Activated CD8-positive, alpha-beta T cell treated with anti-CD3 and anti-CD28 coated beads for 36 hours (primary cell): ENCODE measurements at regions not wholly inside any gene's neighbourhood (a gene's known extent, or its start where the extent isn't known, plus 50 kb on each side); places are given as distances from the start of the nearest gene placed in this dataset.

Source experiments
- ATAC-seq: fragments of 200-7000 bp; cut with Tn5 transposase; one replicate; pipeline ENCODE4 v1.10.0; 2021; ENCODE audit warnings: mild to moderate bottlenecking, moderate library complexity
- CTCF ChIA-PET: fragments of 350-600 bp; sonication (Branson Sonifier 250); formaldehyde crosslinking; loops from one replicate; lab custom pipeline; 2021; ENCODE audit warnings: antibody characterized with exemption; lab: Charles Lee
- POLR2A ChIA-PET: fragments of 350-600 bp; sonication (Branson Sonifier 250); formaldehyde crosslinking; loops from one replicate; lab custom pipeline; 2021; ENCODE audit warnings: antibody characterized with exemption; lab: Charles Lee
- DNase-seq: peaks from one replicate; pipeline ENCODE4 v3.0.0-alpha.2; 2020
- H3K27ac Mint-ChIP-seq: one replicate; pipeline ENCODE4 v1.8.0; 2021; ENCODE audit warnings: mild to moderate bottlenecking, mixed read lengths
- H3K27me3 Mint-ChIP-seq: one replicate; pipeline ENCODE4 v1.8.0; 2021; ENCODE audit warnings: mixed read lengths
- H3K36me3 Mint-ChIP-seq: one replicate; pipeline ENCODE4 v1.8.0; 2021; ENCODE audit warnings: low read depth, mixed read lengths
- H3K4me1 Mint-ChIP-seq: one replicate; pipeline ENCODE4 v1.8.0; 2021; ENCODE audit warnings: low read depth, mixed read lengths
- H3K4me3 Mint-ChIP-seq: one replicate; pipeline ENCODE4 v1.8.0; 2021; ENCODE audit warnings: mild to moderate bottlenecking, moderate library complexity, mixed read lengths
- H3K9me3 Mint-ChIP-seq: one replicate; pipeline ENCODE4 v1.8.0; 2021; ENCODE audit warnings: mixed read lengths
- CTCF ChIP-seq: fragments of 200-600 bp; IDR thresholded peaks from one replicate; pipeline ENCODE4 v1.8.0; 2022; ENCODE audit warnings: antibody characterized with exemption, mild to moderate bottlenecking
- intact Hi-C: fragments of 100-400 bp; cut with micrococcal nuclease; formaldehyde crosslinking; loops from one replicate; pipeline ENCODE4 v1.10.0; 2022

DNA sequence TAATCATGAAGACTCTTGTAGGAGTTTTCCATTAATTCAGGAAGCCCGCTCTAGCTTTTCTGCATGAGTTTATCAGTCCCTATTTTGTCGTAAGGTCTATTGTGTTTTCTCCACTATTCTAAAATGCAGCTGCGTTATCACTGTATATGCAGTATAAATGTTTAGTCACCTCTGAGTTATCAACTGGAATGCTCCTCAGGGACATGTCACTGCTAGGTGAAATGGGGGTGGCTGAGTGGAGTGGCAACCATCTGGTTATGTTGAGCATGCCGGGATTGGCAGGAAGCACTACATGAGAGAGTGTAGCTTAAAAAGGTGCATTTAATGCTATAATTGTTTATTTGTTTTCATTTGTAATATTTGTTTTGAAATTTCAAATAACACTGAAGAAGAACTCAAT is 285.2 kb upstream of the ELAC2 start:
- Mint-ChIP-seq H3K27me3 (no peaks in the 10 kb centered on the region), H3K27ac (no peak overlapping the region), H3K4me1 (no peaks in the 10 kb centered on the region), H3K4me3 (no peak overlapping the region), H3K9me3 (peaks cover 1% of the 10 kb centered on the region), H3K36me3 (no peaks in the 10 kb centered on the region)
- intact Hi-C loops = no loop called here
- ATAC-seq = no peak
- POLR2A ChIA-PET = no interaction called here
- DNase-seq = no peak
- TF ChIP-seq CTCF = no peak
- CTCF ChIA-PET = interaction anchor here (1.2 kb wide), 1 partner anchor 32 kb away, joined by 3 read pairs; no protein-coding TSS in a partner anchor

GRCh38 chr17:13302419-13302818 is 284.6 kb upstream of the ELAC2 start:
- CTCF ChIA-PET = no interaction called here
- peaks cover 1% of the 10 kb centered on the region for H3K9me3 Mint-ChIP-seq

GRCh38 chr17:13297183-13297582 is 279.4 kb upstream of the ELAC2 start:
- intact Hi-C loops = no loop called here
- Mint-ChIP-seq H3K27ac (no peak overlapping the region), H3K36me3 (no peaks in the 10 kb centered on the region), H3K27me3 (no peaks in the 10 kb centered on the region), H3K4me1 (no peaks in the 10 kb centered on the region), H3K4me3 (no peak overlapping the region), H3K9me3 (no peaks in the 10 kb centered on the region)
- ATAC-seq (no peak), DNase-seq (no peak)
- ChIA-PET POLR2A (no interaction called here), CTCF (no interaction called here)
- TF ChIP-seq CTCF = no peak

More at GRCh38 chr17:13302419-13302818, 284.6 kb upstream of the ELAC2 start:
- Mint-ChIP-seq H3K36me3 (no peaks in the 10 kb centered on the region), H3K4me1 (no peaks in the 10 kb centered on the region), H3K4me3 (no peak overlapping the region), H3K27me3 (no peaks in the 10 kb centered on the region), H3K27ac (no peak overlapping the region)
- intact Hi-C loops = no loop called here
- no peak for TF ChIP-seq CTCF
- no peak for DNase-seq
- POLR2A ChIA-PET = no interaction called here
- ATAC-seq = no peak

DNA sequence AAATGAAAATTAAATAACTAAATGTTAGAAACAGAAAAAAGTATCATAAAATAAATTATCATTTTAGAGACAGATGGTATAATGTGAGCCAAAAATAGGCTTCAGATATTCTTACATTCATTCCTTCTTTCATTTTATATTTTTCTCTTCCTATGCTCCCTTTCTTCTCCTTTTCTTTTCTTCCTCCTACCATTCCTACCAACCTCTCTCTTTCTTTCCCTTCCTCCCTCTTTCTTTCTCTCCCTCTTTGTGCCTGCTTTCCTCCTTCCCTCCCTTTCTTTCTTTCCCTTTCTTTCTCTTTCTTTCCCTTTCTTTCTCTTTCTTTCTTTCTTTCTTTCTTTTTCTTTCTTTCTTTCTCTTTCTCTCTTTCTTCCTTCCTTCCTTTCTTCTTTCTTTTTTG is 275.6 kb upstream of the ELAC2 start:
- DNase-seq (no peak), ATAC-seq (no peak)
- no peaks in the 10 kb centered on the region for H3K36me3 Mint-ChIP-seq
- intact Hi-C loops = no loop called here
- POLR2A ChIA-PET = no interaction called here
- H3K27me3 Mint-ChIP-seq = no peaks in the 10 kb centered on the region
- no peaks in the 10 kb centered on the region for H3K9me3 Mint-ChIP-seq
- no peaks in the 10 kb centered on the region for H3K4me1 Mint-ChIP-seq
- no peak for TF ChIP-seq CTCF
- no peak overlapping the region for H3K27ac Mint-ChIP-seq
- no peak overlapping the region for H3K4me3 Mint-ChIP-seq
- CTCF ChIA-PET = no interaction called here

GRCh38 chr17:13292291-13292690 is 274.5 kb upstream of the ELAC2 start:
- CTCF ChIA-PET = no interaction called here
- no peak for ATAC-seq
- intact Hi-C loops = no loop called here
- DNase-seq = no peak
- Mint-ChIP-seq H3K9me3 (no peaks in the 10 kb centered on the region), H3K4me1 (no peaks in the 10 kb centered on the region), H3K27me3 (no peaks in the 10 kb centered on the region), H3K4me3 (no peak overlapping the region), H3K36me3 (no peaks in the 10 kb centered on the region), H3K27ac (no peak overlapping the region)
- POLR2A ChIA-PET = no interaction called here
- no peak for TF ChIP-seq CTCF
